Stimulated activated CD8-positive, alpha-beta memory T cell treated with anti-CD3 and anti-CD28 coated beads, Interleukin-7, amount 100 ng/mL, for 24 hours (primary cell): ENCODE measurements at regions not wholly inside any gene's neighbourhood (a gene's known extent, or its start where the extent isn't known, plus 50 kb on each side); places are given as distances from the start of the nearest gene placed in this dataset.
"Not testable (repeated sequence)": the region's sequence is repeated elsewhere in the genome, so short reads cannot be mapped to it uniquely, and the experiment has no call there.

Source experiments
- DNase-seq: peaks from one replicate; pipeline ENCODE4 v3.0.0-alpha.2; 2020; ENCODE audit warnings: low read depth

DNA sequence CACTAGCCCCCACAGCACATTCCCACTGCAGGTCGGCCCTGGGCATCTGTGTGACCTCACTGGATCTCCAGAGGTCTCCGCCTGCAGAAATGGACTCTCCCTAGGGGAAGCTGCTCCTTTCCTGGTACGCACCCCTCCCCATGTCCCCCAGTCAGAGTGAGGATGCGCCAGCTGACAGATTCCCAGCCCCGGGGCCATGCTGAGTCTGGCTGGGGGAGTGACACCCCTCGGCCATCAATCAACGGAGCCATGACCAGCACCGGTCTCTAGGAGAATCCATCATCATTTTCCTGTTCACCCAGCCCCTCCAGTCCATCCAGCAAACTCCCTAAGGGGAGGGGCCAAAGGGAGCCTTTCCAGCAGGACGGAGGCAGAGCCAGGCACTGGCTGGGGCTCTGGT, 68.7 kb upstream of the PAX7 start:
- DNase-seq, result no peak

DNA sequence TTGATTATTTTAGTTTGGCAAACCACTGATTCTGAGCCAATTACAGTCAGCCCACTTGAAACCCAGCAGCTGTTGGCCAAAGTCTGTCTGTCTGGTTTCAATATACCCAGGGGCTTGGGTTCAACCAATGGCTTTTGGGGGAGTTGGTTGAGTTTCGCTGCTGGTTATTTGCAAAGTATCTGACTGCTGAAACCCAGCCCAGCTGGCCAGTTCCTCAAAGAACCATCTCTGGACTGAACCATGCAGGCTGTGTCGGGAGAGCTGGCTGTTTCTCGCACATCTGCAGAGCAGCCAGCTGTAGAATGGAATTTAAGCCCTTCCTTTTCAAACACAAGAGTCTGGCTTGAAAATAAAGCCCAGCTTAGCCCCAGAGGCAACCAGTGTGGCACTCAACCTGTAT, 66.0 kb upstream of the PAX7 start:
- no peak for DNase-seq

DNA sequence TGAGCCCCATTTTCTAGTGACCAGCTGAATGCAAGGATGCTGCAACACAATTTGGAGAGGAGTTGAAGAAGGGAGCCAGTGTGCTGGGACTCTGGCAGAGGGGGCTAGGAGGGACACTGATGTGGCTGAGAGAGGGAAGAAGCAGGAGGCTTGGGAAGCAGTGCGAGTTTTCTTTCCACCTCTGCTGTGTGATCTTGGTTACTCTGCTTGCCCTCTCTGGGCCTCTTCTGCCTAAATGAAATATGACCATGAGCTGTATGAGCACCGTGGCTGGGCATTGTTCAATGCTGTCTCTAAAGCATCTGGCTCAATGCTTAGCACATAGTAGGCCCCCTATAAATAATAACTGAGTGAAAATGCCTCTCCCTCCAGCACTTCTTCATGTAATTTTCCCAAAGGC, 65.3 kb upstream of the PAX7 start:
- DNase-seq, result no peak

DNA sequence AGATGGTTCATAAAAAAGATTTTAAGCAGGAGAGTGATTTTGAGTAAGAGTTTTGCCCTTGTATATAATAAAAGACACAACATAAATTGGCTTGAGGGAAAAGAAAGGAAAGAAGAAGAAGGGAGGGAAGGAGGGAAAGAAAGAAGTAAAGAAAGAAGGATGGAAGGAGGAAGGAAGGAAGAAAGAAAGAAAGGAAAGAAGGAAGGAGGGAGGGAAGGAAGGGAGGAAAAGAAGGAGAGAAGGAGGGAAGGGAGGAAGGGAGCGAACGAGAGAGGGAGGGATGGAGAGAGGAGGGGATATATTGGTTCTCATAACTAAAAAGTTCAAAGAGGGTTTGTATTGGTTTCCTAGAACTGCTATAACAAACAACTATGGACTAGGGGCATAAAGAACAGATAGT, 62.2 kb upstream of the PAX7 start:
- no peak for DNase-seq

DNA sequence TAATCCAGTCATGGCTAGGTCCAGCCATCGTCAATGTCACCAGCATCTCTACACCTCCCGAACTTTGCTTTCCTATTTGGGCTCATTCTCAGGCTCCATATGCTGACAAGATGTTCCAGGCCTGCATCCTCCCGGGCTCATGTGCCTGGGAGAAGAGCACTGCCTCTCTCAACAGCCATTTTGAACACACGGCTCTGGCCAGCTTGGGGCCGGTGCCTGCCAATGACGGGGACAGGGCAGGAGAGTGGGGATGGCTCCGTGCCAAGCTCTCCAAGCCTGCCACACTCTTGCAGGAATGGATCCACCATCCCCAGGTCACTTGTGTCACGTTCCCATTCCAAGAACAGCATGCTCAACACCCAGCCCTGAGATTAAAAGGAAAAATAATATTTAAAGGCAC, 61.4 kb upstream of the PAX7 start:
- DNase-seq, result no peak

DNA sequence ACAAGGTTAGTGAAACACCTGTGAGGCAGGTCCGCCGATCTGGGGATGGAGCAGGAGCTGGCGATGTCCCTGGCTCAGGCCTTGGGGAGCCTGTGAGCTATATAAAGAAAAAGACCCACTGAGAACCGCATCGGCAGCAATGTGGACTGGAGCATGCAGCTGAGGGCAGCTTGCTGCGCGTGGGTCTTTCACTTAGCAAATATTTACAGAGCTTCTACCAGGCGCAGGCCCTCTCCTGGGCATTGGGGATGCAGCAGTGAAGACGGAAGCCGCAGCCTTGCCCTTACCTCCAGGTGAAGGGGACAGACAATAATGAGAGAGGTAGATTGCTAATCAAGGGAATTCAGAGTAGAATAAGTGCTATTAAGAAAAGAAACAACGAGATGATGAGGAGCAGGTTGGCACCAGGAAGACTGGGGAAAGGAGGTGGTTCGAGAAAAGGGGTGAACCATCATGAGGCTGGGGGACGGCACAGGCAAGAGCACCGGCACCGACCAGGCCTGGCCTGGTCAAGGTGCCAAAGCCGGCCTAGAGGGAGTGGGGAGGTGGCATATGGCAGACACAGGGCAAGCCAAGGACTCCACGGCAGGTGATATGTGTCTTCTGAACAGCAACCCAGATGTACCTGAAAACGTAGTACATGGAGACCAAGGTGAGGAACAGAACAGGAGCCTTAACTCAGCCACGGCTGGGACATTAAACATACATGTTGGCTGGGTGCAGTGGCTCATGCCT, 60.7 kb upstream of the PAX7 start:
- no peak for DNase-seq

DNA sequence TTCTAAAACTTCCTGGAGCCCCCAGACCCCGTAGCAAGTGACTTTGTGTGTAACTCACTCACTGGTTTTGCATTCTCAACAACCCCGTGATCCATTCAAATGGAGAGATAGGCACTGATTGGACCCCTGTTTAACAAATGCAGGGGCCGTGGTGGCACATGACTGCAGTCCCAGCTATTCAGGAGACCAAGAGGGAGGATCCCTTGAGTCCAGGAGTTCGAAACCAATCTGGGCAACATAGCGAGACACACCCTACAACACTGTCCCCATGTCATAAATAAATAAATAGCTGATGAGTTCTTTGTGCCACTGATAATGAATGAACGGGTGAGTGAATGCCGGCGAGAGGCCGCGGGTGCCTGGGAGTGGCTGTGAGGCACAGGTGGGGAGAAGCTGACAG, 59.4 kb upstream of the PAX7 start:
- no peak for DNase-seq

DNA sequence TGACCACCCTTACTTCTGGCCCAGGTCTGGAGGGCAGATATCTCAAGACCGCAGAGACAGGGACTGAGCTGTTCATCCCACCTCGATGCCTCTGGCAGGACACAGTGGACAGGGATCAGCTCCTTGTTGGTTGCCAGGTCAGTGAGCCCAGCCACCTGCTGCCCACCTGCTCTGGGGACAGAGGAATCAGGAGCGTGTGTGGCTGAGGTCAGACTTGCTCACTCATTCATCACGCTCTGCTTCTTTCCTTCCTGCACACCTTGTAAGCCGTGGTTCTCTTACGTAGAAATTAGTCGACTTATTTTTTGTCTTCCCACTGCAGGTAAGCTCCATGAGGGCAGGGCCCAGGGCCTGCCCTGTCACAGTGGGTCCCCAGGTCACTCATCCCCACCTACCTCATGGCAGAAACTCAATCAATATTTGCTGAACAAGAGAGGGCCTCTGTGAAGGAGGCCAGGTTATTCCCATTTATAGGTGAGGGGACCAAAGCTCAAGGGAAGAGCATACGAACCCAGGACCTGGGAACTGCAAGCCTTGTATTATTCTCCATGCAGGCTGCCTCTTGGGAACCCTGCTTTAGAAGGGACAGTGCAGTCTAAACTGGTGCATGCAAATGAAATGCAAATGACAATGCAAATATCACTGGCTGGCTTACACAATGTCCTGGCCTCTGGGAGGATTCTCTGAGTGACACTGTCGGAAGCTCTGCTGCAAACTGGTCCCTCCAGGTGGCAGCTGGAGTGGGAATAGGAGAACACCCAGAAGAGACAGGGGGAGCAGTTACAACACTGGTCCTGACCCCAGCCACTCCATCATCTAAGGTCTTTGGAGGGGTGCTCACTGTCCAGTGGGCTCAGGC, 58.4 kb upstream of the PAX7 start:
- DNase-seq, result no peak

DNA sequence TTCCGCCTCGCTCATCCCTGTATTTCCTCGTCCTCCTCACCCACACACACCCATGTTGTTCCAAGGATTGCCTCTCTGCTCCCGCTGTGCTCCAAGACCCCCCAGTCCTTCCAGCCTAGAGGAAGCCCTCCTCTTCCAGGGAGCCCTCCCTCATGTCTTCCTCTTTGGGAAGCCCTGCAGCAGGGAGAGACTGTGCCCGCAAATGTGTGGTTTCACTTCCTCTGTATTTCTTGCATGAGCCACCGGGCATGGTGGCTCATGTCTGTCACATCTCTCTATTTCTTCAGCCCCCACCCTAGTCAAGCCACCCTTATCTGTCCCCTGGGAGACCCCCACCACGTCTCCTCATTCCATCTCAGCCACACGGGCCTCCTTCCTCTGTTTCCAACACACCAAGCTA, 57.5 kb upstream of the PAX7 start:
- DNase-seq, result no peak

DNA sequence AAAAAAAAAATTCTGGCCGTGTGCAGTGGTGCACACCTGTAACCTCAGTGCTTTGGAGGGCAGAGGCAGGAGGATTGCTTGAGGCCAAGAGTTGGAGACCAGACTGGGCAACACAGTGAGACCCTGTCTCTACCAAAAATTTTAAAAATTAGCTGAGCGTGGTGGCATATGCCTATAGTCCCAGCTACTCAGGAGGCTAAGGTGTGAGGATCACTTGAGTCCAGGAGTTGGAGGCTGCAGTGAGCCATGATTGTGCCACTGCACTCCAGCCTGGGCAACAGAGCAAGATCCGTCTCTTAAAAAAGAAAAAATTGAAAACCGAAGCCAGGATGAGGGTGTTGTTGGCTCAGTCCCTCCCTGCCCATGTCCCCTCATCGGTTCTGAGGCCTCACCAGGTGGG, 55.9 kb upstream of the PAX7 start:
- no peak for DNase-seq

DNA sequence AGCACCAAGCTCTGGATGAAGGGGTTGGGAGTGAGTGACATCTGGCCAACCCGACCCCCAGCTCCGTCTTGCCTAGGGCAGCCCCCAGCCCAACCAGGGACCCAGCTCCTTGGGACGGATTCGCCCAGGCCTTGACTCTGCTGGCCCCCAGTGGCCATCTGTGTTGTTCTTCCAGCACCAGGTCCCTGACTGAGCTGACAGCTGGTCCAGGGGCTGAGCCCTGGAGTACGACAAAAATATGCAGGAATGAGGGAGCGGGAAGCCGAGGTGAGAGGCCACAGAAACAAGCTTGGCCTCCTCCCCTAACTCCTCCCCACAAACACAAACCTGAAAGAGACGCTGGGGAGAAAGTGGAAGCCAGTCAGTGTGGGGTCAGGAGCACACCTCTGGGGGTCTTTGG, 55.0 kb upstream of the PAX7 start:
- peak; percentile 19 for DNase-seq

DNA sequence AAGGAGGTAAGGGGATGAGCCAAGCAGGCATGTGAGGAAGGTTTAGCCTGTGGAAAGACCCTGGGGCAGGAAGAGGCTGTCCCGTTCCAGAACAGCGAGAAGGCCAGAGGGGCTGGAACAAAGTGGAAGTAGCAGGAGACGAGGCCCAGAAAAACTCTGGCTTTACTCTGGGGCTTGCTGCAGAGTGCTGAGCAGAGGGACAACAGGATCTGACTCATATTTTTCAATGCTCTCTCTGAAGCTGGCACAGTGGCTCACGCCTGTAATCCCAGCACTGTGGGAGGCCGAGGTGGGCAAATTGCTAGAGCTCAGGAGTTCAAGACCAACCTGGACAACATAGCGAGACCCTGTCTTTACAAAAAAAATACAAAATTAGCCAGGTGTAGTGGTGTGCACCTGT, 52.4 kb upstream of the PAX7 start:
- DNase-seq, result no peak

DNA sequence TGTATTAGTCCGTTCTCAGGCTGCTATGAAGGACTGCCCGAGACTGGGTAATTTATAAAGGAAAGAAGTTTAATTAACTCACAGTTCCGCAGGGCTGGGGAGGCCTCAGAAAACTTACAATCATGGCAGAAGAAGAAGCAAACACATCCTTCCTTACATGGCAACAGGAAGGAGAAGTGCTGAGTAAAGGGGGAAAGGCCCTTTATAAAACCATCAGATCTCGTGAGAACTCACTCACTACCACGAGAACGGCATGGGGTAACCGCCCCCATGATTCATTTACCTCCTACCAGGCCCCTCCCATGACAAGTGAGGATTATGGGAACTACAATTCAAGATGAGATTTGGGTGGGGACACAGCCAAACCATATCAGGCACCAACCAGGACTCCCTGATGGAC, 51.4 kb upstream of the PAX7 start:
- DNase-seq, result not testable (repeated sequence)

DNA sequence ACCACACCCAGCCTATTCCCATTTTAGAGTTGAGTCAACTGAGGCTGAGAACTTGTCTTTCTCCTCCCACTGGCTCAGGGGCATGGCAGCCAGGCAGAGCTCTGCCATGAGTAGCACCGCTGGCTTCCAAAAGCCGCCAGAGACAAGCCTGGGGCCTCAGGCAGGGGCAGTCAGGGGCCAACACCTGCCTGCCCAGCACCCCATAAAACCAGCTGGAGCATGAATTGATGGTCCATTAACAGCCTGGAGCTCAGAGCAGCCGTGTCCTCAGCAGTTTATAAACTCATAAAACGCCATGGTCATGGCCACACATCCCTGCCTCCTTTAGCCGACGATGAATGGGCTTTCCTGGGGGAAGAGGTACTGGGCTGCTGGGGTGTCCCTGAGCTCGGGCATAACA, 50.6 kb upstream of the PAX7 start:
- no peak for DNase-seq

DNA sequence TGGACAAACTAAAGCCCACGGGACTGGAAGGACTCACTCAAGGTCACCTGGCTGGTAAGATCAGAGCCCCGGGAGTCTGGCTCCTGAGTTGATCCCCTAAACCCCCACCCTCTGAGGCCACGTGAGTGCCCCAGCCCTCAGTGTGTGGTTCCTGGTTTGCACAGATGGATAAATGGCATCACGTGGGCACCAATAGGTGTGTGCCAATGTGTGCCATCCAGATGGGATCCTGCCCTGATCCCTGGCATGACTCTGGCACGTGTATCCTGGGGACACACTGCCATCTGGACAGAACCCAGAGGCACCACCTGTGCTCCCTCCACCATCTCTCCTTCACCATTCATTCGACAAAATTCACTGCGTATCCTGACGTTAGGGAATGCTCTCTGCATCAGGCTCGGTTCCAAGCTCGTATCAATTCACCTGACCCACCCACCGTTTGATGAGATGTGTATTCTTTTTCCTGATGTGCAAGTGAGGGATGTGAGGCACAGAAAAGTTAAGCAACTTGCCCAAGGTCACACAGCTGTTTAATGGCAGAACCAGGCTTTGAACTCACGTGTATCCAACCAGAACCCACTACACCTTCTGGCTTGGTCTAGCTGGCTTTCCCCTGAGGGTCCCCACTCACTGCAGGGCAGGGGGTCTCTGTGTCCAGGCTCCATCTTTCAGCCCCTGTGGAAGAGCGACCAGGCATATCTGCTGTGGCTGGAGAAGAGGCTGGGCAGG, 49.8 kb upstream of the PAX7 start:
- DNase-seq, result no peak
